GM12878 (cell line): ENCODE measurements at regions not wholly inside any gene's neighbourhood (a gene's known extent, or its start where the extent isn't known, plus 50 kb on each side); places are given as distances from the start of the nearest gene placed in this dataset.

Experiments used
- CBX3 ChIP-seq: fragments of 200-600 bp; sonication (generic); IDR thresholded peaks from 2 replicates; pipeline ENCODE4 v1.6.1; 2016; ENCODE audit warnings: low read depth, borderline replicate concordance
- EZH2 ChIP-seq: IDR thresholded peaks from 2 replicates; pipeline ENCODE4 v1.6.1; 2012; ENCODE audit warnings: low read depth, mild to moderate bottlenecking, control low read depth, inconsistent platforms, low read length, borderline replicate concordance; ENCODE audit not compliant: control insufficient read depth
- NFIC ChIP-seq: IDR thresholded peaks from 2 replicates; pipeline ENCODE4 v1.6.1; 2012; ENCODE audit warnings: low read depth, mild to moderate bottlenecking, inconsistent platforms, low read length, moderate library complexity
- NRF1 ChIP-seq: conservative IDR thresholded peaks from 2 replicates; pipeline ENCODE4 v1.6.1; 2011; ENCODE audit warnings: mild to moderate bottlenecking, low read depth, low read length, improper control_type of control experiment
- TF ChIP-seq, protein P1 (sequence below): fragments of 450-650 bp; formaldehyde crosslinking; IDR thresholded peaks from 2 replicates; pipeline ENCODE4 v1.5.0; 2022; ENCODE audit warnings: mild to moderate bottlenecking, missing genetic modification characterization
- TF ChIP-seq, protein P2 (sequence below): fragments of 450-650 bp; conservative IDR thresholded peaks from 2 replicates; pipeline ENCODE4 v1.6.1; 2017; ENCODE audit warnings: mild to moderate bottlenecking, moderate library complexity
- TF ChIP-seq, protein P3 (sequence below): IDR thresholded peaks from 2 replicates; pipeline ENCODE4 v1.6.1; 2011; ENCODE audit warnings: borderline replicate concordance, low read depth, mild to moderate bottlenecking, moderate library complexity, low read length; ENCODE audit not compliant: insufficient read depth, poor library complexity, severe bottlenecking
- TF ChIP-seq, protein P4 (sequence below): IDR thresholded peaks from 2 replicates; pipeline ENCODE4 v1.6.1; 2011; ENCODE audit warnings: mild to moderate bottlenecking, low read depth, low read length, moderate library complexity; ENCODE audit not compliant: insufficient replicate concordance

DNA sequence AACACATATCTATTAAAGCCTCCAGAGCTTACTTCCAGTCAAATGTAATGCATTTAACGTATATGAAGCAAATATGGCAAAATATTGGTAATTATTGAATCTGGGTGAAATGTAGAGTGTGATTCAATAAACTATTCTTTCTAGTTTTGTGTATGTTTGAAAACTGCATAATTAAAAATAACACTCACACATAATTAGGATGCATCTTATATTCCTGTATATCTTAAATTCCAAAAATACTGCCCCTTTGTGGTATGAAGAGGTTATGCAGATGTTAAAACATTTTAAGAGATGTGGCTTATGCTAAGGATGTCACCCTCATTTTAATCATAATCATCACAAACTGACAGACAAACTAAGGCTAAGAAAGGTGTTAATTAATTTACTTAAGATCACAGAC is 182.9 kb downstream of the COX18 start:
- TF ChIP-seq, protein P1, sequence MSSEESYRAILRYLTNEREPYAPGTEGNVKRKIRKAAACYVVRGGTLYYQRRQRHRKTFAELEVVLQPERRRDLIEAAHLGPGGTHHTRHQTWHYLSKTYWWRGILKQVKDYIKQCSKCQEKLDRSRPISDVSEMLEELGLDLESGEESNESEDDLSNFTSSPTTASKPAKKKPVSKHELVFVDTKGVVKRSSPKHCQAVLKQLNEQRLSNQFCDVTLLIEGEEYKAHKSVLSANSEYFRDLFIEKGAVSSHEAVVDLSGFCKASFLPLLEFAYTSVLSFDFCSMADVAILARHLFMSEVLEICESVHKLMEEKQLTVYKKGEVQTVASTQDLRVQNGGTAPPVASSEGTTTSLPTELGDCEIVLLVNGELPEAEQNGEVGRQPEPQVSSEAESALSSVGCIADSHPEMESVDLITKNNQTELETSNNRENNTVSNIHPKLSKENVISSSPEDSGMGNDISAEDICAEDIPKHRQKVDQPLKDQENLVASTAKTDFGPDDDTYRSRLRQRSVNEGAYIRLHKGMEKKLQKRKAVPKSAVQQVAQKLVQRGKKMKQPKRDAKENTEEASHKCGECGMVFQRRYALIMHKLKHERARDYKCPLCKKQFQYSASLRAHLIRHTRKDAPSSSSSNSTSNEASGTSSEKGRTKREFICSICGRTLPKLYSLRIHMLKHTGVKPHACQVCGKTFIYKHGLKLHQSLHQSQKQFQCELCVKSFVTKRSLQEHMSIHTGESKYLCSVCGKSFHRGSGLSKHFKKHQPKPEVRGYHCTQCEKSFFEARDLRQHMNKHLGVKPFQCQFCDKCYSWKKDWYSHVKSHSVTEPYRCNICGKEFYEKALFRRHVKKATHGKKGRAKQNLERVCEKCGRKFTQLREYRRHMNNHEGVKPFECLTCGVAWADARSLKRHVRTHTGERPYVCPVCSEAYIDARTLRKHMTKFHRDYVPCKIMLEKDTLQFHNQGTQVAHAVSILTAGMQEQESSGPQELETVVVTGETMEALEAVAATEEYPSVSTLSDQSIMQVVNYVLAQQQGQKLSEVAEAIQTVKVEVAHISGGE = no peak
- TF ChIP-seq EZH2 (no peak), CBX3 (no peak), NRF1 (no peak), NFIC (no peak)
- TF ChIP-seq, protein P2, sequence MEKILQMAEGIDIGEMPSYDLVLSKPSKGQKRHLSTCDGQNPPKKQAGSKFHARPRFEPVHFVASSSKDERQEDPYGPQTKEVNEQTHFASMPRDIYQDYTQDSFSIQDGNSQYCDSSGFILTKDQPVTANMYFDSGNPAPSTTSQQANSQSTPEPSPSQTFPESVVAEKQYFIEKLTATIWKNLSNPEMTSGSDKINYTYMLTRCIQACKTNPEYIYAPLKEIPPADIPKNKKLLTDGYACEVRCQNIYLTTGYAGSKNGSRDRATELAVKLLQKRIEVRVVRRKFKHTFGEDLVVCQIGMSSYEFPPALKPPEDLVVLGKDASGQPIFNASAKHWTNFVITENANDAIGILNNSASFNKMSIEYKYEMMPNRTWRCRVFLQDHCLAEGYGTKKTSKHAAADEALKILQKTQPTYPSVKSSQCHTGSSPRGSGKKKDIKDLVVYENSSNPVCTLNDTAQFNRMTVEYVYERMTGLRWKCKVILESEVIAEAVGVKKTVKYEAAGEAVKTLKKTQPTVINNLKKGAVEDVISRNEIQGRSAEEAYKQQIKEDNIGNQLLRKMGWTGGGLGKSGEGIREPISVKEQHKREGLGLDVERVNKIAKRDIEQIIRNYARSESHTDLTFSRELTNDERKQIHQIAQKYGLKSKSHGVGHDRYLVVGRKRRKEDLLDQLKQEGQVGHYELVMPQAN = no peak
- TF ChIP-seq, protein P3, sequence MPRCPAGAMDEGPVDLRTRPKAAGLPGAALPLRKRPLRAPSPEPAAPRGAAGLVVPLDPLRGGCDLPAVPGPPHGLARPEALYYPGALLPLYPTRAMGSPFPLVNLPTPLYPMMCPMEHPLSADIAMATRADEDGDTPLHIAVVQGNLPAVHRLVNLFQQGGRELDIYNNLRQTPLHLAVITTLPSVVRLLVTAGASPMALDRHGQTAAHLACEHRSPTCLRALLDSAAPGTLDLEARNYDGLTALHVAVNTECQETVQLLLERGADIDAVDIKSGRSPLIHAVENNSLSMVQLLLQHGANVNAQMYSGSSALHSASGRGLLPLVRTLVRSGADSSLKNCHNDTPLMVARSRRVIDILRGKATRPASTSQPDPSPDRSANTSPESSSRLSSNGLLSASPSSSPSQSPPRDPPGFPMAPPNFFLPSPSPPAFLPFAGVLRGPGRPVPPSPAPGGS = no peak
- TF ChIP-seq, protein P4, sequence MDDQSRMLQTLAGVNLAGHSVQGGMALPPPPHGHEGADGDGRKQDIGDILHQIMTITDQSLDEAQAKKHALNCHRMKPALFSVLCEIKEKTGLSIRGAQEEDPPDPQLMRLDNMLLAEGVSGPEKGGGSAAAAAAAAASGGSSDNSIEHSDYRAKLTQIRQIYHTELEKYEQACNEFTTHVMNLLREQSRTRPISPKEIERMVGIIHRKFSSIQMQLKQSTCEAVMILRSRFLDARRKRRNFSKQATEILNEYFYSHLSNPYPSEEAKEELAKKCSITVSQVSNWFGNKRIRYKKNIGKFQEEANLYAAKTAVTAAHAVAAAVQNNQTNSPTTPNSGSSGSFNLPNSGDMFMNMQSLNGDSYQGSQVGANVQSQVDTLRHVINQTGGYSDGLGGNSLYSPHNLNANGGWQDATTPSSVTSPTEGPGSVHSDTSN = no peak
